ENCODE measurements at regions not wholly inside any gene's neighbourhood (a gene's known extent, or its start where the extent isn't known, plus 50 kb on each side); places are given as distances from the start of the nearest gene placed in this dataset.

- TF ChIP-seq, protein P1, sequence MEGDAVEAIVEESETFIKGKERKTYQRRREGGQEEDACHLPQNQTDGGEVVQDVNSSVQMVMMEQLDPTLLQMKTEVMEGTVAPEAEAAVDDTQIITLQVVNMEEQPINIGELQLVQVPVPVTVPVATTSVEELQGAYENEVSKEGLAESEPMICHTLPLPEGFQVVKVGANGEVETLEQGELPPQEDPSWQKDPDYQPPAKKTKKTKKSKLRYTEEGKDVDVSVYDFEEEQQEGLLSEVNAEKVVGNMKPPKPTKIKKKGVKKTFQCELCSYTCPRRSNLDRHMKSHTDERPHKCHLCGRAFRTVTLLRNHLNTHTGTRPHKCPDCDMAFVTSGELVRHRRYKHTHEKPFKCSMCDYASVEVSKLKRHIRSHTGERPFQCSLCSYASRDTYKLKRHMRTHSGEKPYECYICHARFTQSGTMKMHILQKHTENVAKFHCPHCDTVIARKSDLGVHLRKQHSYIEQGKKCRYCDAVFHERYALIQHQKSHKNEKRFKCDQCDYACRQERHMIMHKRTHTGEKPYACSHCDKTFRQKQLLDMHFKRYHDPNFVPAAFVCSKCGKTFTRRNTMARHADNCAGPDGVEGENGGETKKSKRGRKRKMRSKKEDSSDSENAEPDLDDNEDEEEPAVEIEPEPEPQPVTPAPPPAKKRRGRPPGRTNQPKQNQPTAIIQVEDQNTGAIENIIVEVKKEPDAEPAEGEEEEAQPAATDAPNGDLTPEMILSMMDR (IDR thresholded peaks at IDR 0.05; ENCODE audit: insufficient read depth, low read length), result no peak
- TF ChIP-seq POLR2AphosphoS5 (IDR thresholded peaks at IDR 0.05; ENCODE audit: low read depth), result no peak
Measured at GRCh38 chr2:58405341-58405740, 164.2 kb upstream of the FANCL start.

Measured in HL-60 (cell line).